ENCODE measurements at regions not wholly inside any gene's neighbourhood (a gene's known extent, or its start where the extent isn't known, plus 50 kb on each side); places are given as distances from the start of the nearest gene placed in this dataset.

DNA sequence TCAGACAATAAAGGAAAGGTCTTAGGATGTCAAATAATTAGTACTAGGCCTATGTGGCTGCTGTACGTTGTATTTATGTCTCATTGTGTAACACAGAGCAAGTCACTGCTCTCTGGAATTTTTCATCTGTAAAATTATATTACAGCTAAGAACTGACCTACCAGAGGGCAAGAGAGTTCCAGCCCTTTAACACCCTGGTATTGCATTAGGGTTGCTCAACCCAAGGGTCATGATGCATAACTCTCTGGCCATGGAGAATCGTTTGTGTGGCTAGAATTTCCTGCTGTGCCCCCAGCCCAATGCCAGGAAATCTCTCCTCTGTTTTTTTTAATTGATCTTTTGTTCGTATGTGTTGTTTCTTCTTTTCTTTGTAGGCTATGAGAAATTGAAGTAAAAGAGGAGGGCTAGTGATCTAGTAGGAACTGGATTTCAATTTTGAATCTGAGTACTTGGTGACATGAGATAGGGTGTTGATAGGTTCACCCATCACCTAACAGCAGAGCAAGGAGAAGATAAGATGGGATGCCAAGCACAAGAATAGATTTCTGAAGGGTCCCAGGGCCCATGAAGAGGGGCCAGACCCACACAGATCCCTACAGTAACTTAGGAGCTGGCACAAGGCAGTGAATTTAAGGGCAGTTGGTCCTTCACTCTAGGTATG is 571.2 kb upstream of the TNP1 start:
- ChIA-PET POLR2A (no interaction called here), CTCF (no interaction called here)
- TF ChIP-seq, protein P1, sequence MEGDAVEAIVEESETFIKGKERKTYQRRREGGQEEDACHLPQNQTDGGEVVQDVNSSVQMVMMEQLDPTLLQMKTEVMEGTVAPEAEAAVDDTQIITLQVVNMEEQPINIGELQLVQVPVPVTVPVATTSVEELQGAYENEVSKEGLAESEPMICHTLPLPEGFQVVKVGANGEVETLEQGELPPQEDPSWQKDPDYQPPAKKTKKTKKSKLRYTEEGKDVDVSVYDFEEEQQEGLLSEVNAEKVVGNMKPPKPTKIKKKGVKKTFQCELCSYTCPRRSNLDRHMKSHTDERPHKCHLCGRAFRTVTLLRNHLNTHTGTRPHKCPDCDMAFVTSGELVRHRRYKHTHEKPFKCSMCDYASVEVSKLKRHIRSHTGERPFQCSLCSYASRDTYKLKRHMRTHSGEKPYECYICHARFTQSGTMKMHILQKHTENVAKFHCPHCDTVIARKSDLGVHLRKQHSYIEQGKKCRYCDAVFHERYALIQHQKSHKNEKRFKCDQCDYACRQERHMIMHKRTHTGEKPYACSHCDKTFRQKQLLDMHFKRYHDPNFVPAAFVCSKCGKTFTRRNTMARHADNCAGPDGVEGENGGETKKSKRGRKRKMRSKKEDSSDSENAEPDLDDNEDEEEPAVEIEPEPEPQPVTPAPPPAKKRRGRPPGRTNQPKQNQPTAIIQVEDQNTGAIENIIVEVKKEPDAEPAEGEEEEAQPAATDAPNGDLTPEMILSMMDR (IDR thresholded peaks at IDR 0.05; ENCODE audit: insufficient read depth, low read depth, low read length), result no peak
- DNase-seq (ENCODE audit: low read depth), result no peak
- no peaks in the 10 kb centered on the region for H3K36me3 ChIP-seq (ENCODE audit: control insufficient read depth, insufficient read depth, low read length)
- H3K27me3 ChIP-seq (ENCODE audit: control insufficient read depth, insufficient read depth, low read length), result no peaks in the 10 kb centered on the region
- H3K4me3 ChIP-seq (ENCODE audit: low read depth, low read length), result no peak overlapping the region

DNA sequence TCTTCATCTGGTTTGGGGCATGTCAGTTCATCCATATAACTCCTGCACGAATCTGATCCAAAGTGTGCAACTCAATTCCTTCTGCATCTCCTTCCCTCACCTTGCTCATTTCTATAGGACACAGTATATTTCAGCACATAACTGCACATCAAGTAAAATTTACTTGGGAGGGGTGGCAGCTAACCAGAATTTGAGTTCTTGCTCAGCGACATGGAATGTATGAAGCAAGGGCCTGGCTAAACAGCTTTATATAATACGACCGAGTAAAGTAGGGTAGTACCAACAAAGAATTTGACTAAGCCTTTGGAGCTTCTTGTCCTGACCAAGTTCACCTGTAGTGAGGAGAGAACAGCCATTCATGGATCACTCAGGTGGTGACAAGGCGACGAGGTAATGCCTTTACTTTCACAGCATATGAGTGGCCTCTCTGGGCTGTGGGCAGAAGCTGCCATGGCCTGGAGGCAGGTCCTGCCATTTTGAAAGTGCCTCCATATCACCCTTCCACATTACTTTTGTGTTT is 570.2 kb upstream of the TNP1 start:
- ChIA-PET POLR2A (no interaction called here), CTCF (interaction anchor here (1.6 to 1.7 kb wide), 2 partner anchors 9 to 283 kb away, joined by 3 read pairs; no protein-coding TSS in a partner anchor)
- Histone ChIP-seq H3K36me3 (ENCODE audit: control insufficient read depth, insufficient read depth, low read length) (no peaks in the 10 kb centered on the region), H3K4me3 (ENCODE audit: low read depth, low read length) (no peak overlapping the region), H3K27me3 (ENCODE audit: control insufficient read depth, insufficient read depth, low read length) (no peaks in the 10 kb centered on the region)
- TF ChIP-seq, protein P1 (IDR thresholded peaks at IDR 0.05; ENCODE audit: insufficient read depth, low read depth, low read length), result no peak
- DNase-seq (ENCODE audit: low read depth), result no peak

DNA sequence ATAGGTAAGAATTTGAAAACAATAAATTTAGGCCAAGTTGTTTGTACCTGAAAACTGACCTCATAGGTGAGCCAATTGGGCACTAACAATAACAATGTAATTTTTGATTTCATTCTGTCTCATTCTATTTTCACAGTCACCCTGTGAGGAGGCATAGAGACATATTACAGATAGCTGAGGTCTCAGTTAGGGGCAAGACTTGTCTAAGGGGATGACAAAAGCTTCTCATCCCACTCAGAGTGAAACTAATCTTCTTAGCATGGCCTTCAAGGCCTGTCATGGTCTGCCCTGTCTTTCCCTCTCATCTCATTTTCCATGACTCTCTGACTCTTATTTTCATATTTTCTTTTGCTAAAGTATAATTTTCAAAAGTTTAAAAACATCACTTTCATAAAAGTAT is 562.0 kb upstream of the TNP1 start:
- CTCF ChIA-PET, result interaction anchor here (1.5 kb wide), 1 partner anchor 10 kb away, joined by 3 read pairs; no protein-coding TSS in a partner anchor

DNA sequence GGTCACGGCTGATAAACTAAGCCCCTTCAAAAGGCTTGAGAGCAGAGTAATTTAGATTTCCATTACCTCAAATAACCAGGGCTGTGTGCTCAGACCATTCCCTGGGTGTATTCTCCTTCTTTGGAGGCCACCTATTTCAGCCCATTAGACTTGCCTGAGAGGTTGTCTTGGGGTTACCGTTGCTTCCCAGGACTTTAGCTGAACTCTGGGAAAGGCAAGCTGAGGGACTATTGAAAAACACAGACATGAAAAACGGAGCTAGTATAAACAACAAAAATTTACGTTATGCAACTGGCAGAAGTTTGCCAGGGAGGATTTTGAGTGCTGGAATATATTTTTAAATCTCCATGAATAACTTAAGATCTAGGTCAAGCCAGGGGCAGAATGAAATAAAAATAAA is 561.0 kb upstream of the TNP1 start:
- Histone ChIP-seq H3K27me3 (ENCODE audit: control insufficient read depth, insufficient read depth, low read length) (no peaks in the 10 kb centered on the region), H3K4me3 (ENCODE audit: low read depth, low read length) (no peak overlapping the region), H3K36me3 (ENCODE audit: control insufficient read depth, insufficient read depth, low read length) (no peaks in the 10 kb centered on the region)
- TF ChIP-seq, protein P1 (IDR thresholded peaks at IDR 0.05; ENCODE audit: insufficient read depth, low read depth, low read length), result no peak
- POLR2A ChIA-PET, result no interaction called here
- CTCF ChIA-PET, result interaction anchor here (0.7 kb wide), 1 partner anchor 9 kb away, joined by 3 read pairs; no protein-coding TSS in a partner anchor
- no peak for DNase-seq (ENCODE audit: low read depth)

More for the DNA sequence above, 562.0 kb upstream of the TNP1 start:
- Histone ChIP-seq H3K4me3 (ENCODE audit: low read depth, low read length) (no peak overlapping the region), H3K27me3 (ENCODE audit: control insufficient read depth, insufficient read depth, low read length) (no peaks in the 10 kb centered on the region), H3K36me3 (ENCODE audit: control insufficient read depth, insufficient read depth, low read length) (no peaks in the 10 kb centered on the region)
- DNase-seq (ENCODE audit: low read depth), result no peak
- TF ChIP-seq, protein P1 (IDR thresholded peaks at IDR 0.05; ENCODE audit: insufficient read depth, low read depth, low read length), result no peak
- POLR2A ChIA-PET, result no interaction called here

DNA sequence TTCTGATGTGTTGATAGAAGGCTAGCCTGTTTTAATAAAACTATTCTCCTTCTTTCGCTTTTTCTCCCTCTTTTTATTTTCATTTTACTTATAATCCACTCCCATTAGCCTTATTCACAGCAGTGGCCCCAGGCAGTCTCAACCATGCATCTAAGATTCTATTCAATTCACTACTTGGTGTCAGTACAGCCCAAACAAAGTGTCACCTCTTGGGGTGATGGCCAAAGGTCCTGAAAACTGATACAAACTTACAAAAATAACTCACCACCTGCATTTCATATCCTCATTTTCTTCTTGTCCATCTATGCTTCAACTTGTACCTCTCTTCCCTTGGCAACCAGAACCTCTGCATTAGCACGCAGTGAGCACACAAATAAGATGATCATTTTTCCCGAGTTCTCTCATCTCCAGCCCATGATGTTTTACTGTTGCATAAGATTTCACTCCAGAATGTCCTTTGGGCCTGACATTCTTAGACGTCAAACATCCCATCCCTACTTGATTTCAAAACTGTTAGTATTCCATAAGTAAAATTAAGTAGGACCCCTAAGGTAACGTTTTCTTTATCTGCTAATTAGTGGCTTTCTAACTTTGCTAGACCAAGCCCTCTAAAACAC is 559.3 kb upstream of the TNP1 start:
- POLR2A ChIA-PET, result no interaction called here
- CTCF ChIA-PET, result no interaction called here
- no peak for DNase-seq (ENCODE audit: low read depth)
- Histone ChIP-seq H3K27me3 (ENCODE audit: control insufficient read depth, insufficient read depth, low read length) (no peaks in the 10 kb centered on the region), H3K4me3 (ENCODE audit: low read depth, low read length) (no peak overlapping the region), H3K36me3 (ENCODE audit: control insufficient read depth, insufficient read depth, low read length) (no peaks in the 10 kb centered on the region)
- TF ChIP-seq, protein P1 (IDR thresholded peaks at IDR 0.05; ENCODE audit: insufficient read depth, low read depth, low read length), result no peak

Data from BJ (cell line).